NCI-H2029 treated with DMSO at 0.1 percent for 48 hours (cell line): ENCODE measurements at regions not wholly inside any gene's neighbourhood (a gene's known extent, or its start where the extent isn't known, plus 50 kb on each side); places are given as distances from the start of the nearest gene placed in this dataset.
"Not testable (repeated sequence)": the region's sequence is repeated elsewhere in the genome, so short reads cannot be mapped to it uniquely, and the experiment has no call there.

Experiments used
- DNase-seq: peaks from one replicate; lab custom pipeline; 2025; lab: John Stamatoyannopoulos, UW

DNA sequence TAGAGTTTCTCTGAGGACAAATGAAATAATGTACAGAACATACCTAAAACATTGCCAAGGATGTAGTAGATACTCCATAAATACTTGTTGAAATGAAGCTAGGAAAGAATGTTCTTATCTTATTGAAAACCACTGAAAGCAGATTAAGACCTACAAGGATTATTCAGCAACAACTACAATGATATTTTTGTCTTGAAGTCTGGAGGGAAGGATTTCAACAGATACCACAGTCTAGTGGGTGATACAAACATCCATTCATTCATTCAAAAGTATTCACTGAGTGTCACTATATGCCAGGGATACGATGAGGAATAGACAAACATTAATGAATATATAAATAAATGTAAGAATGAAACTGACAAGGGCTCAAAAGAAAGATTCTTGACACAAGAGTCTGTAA, 74.7 kb upstream of the THBS1 start:
- DNase-seq = no peak

DNA sequence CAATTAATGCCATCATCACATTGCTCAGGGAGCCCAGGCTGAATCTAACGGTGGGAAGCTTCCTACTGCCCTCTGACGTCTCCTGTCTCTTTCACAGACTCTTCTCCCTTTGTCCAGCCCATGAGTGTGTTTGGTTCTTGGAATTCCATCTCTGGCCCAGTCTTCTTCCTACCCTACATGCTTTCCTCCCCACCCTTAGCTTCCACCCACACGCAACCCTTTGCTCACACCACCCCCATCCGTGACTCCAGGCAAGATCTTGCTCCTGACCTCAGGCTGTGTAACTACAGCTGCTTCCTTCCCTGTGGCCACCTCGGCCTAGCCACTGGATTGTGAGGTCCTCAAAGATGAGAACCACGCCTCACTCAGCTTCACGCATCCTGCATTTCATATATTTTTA, 72.3 kb upstream of the THBS1 start:
- DNase-seq = no peak

GRCh38 chr15:39510001-39510701, 70.7 kb upstream of the THBS1 start:
- DNase-seq = no peak

- DNase-seq = no peak
Observed at GRCh38 chr15:39511000-39511915, 69.6 kb upstream of the THBS1 start.

DNA sequence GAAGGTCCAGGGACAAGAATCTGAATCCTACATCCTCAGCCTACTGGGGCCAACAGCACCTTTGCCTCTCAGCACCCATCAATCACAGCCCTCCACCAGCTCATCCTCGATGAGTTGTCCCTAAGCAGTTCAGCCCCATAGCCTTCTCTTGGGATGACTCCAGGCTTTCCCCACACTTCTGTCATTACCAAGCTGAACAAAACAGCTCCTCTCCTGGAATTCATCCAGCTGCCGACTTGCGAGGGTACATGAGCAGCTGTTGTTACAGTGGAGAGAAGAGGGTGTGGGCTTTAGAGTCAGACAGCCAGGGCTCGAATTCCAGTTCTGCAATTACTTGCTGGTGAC, 69.0 kb upstream of the THBS1 start:
- peak; percentile 17 for DNase-seq

DNA sequence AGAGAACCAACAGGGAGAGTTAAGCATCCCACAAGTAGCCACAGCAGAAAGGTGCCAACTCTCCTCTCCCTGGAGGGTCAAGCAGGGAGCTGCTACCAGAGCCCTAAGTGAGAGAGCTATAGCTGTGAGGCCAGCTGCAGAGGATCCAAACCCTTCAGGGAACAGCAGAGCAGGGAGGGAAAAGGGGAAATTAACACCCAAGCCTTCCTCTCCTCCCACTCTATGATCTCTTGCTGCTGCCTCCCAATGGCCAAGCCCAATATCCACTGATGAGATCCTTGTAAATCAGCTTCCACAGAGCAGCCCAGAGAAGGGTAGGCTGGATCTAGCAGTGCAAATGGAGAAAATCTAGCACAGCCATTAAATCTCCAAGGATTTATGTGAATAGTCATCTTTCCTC, 68.2 kb upstream of the THBS1 start:
- DNase-seq = no peak

DNA sequence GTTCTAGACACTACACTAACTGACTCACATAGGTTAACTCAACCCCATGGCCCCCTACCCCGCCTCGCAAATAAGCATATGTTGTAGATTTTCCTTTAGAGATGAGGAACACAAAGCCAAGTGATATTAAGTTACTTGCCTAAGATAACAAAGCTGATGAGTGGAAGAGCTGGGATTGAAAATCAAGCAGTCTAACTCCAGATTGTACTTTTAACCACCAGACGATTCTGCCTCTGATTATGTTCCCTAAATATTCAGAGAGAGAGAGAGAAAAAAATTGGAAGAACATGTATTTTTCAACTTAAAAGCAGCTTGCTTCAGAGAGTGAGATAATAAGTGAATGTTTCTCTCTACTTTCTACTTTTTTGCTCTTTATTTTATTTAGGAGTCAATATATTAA, 66.9 kb upstream of the THBS1 start:
- no peak for DNase-seq

DNA sequence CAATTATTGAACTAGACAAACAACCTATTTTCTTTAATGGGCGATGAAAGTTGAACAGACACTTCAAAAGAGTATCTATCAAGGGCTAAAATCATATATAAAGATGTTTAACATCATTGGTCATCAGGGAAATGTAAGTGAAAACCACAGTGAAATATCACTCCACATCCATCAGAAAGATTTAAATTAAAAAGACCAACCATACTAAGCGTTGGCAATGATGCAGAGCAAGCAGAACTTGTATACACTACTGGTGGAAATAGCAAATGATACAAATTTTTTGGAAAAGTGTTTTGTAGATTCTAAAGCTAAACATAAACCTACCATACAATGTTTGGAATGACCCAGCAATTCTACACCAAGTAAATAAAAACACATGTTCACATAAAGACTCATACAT, 65.9 kb upstream of the THBS1 start:
- no peak for DNase-seq

DNA sequence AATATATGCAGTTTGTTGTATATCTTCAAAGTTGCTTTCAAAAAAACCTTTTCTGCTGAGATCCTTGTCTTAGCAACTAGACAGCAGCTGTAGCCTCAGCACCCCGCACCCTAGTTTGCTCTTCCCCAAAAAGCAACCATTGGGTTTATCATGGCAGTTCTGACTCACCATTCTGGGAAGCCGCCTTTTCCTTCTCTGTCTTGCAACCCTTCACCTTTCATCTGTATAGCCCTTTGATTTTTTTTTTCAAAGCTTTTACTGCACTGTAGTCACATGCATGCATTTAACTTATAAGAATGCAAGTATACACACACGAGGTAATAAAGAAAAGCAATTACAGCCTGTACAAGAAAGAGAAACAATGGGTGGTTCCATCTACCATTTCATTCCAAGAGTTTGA, 65.1 kb upstream of the THBS1 start:
- DNase-seq = no peak

- no peak for DNase-seq
Observed at GRCh38 chr15:39517122-39517855, 63.6 kb upstream of the THBS1 start.

- DNase-seq = not testable (repeated sequence)
Observed at GRCh38 chr15:39523968-39524367, 56.9 kb upstream of the THBS1 start.

DNA sequence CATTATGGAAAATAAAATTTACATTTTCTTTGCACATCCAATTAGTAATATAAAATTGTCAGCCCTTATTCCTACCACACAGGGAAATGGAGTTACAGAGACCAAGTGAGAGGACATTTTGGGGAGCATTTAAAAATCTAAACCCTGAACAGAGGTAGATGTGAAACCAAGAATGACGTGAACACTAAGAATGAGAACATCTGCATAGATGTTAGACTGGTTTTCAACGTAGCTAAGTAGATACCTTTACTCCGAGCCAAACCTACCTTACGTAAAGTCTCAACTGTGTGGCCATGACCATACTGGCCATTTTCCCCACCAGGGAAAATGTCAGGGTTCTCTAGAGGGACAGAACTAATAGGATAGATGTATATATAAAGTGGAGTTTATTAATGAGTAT, 51.4 kb upstream of the THBS1 start:
- DNase-seq = no peak

- no peak for DNase-seq
Observed at GRCh38 chr15:39530480-39531342, 50.2 kb upstream of the THBS1 start.
